H1 (cell line): ENCODE measurements at regions not wholly inside any gene's neighbourhood (a gene's known extent, or its start where the extent isn't known, plus 50 kb on each side); places are given as distances from the start of the nearest gene placed in this dataset.
"Not testable (repeated sequence)": the region's sequence is repeated elsewhere in the genome, so short reads cannot be mapped to it uniquely, and the experiment has no call there.

Source experiments
- ATF3 ChIP-seq: IDR thresholded peaks from 2 replicates; pipeline ENCODE4 v1.6.1; 2011; ENCODE audit warnings: low read depth, mild to moderate bottlenecking, low read length; ENCODE audit not compliant: insufficient read depth
- CEBPB ChIP-seq: IDR thresholded peaks from 2 replicates; pipeline ENCODE4 v1.6.1; 2012; ENCODE audit warnings: low read depth, low read length
- CHD2 ChIP-seq: IDR thresholded peaks from 2 replicates; pipeline ENCODE4 v1.6.1; 2012; ENCODE audit warnings: low read length, improper control_type of control experiment
- CREB1 ChIP-seq: IDR thresholded peaks from 2 replicates; pipeline ENCODE4 v1.6.1; 2012; ENCODE audit warnings: inconsistent platforms
- CTCF ChIP-seq, 3 experiments: IDR thresholded peaks; 1 replicate in 2 of 3; 2 replicates in 1 of 3; pipeline versions ENCODE4 v1.5.1 to v1.6.1; 2011; ENCODE audit warnings: low read length in 3 of 3, mild to moderate bottlenecking in 3 of 3, inconsistent platforms in 2 of 3, low read depth in 1 of 3, moderate library complexity in 1 of 3; ENCODE audit not compliant: insufficient read depth in 1 of 3; ENCODE audit errors: control extremely low read depth in 1 of 3
- EZH2 ChIP-seq: fragments of 200-600 bp; sonication (generic); IDR thresholded peaks from 2 replicates; pipeline ENCODE4 v1.7.1; 2012; ENCODE audit warnings: low read depth, mild to moderate bottlenecking, moderate library complexity, low read length, inconsistent platforms; ENCODE audit not compliant: severe bottlenecking
- RAD21 ChIP-seq, 2 experiments: IDR thresholded peaks in 1 of 2; conservative IDR thresholded peaks in 1 of 2; 2 replicates each; pipeline ENCODE4 v1.6.1; 2011; ENCODE audit warnings: low read depth in 2 of 2, low read length in 2 of 2, improper control_type of control experiment in 1 of 2, inconsistent platforms in 1 of 2, mild to moderate bottlenecking in 1 of 2, moderate library complexity in 1 of 2
- TCF12 ChIP-seq: IDR thresholded peaks from 2 replicates; pipeline ENCODE4 v1.6.1; 2011; ENCODE audit warnings: low read depth, mild to moderate bottlenecking, low read length

GRCh38 chr4:49215082-49215479 is 229.0 kb downstream of the CWH43 start:
- not testable (repeated sequence) for TF ChIP-seq CHD2; EZH2; CREB1; CTCF (IDR thresholded peaks at IDR 0.05; ENCODE audit: control extremely low read depth in 1 of 3, insufficient read depth in 1 of 3, low read depth in 1 of 3, low read length in 3 of 3); CEBPB; TCF12; RAD21 (IDR thresholded peaks at IDR 0.05 in 1 of 2, conservative IDR thresholded peaks at IDR 0.05 in 1 of 2; ENCODE audit: low read depth in 2 of 2, low read length in 2 of 2); ATF3
